Activated CD4-positive, alpha-beta T cell treated with anti-CD3 and anti-CD28 coated beads for 1 hour (primary cell): ENCODE measurements at regions not wholly inside any gene's neighbourhood (a gene's known extent, or its start where the extent isn't known, plus 50 kb on each side); places are given as distances from the start of the nearest gene placed in this dataset.
"Not testable (repeated sequence)": the region's sequence is repeated elsewhere in the genome, so short reads cannot be mapped to it uniquely, and the experiment has no call there.

Source experiments
- DNase-seq: peaks from one replicate; pipeline ENCODE4 v3.0.0-alpha.2; 2020

- DNase-seq, result no peak
Observed at GRCh38 chr12:124705545-124706138, 138.2 kb upstream of the NCOR2 start.

- no peak for DNase-seq
Observed at GRCh38 chr12:124704619-124705018, 137.2 kb upstream of the NCOR2 start.

- no peak for DNase-seq
Observed at GRCh38 chr12:124703856-124704255, 136.4 kb upstream of the NCOR2 start.

- no peak for DNase-seq
Observed at GRCh38 chr12:124702736-124703135, 135.3 kb upstream of the NCOR2 start.

GRCh38 chr12:124700810-124701592, 133.6 kb upstream of the NCOR2 start:
- no peak for DNase-seq

- DNase-seq, result no peak
Observed at GRCh38 chr12:124699909-124700308, 132.5 kb upstream of the NCOR2 start.

GRCh38 chr12:124698998-124699305, 131.5 kb upstream of the NCOR2 start:
- DNase-seq, result no peak

GRCh38 chr12:124698211-124698997, 131.0 kb upstream of the NCOR2 start:
- no peak for DNase-seq

- not testable (repeated sequence) for DNase-seq
Observed at GRCh38 chr12:124697722-124698121, 130.3 kb upstream of the NCOR2 start.

- DNase-seq, result no peak
Observed at GRCh38 chr12:124696693-124697476, 129.5 kb upstream of the NCOR2 start.

- no peak for DNase-seq
Observed at GRCh38 chr12:124695861-124696260, 128.4 kb upstream of the NCOR2 start.

- DNase-seq, result no peak
Observed at GRCh38 chr12:124694846-124695497, 127.6 kb upstream of the NCOR2 start.

GRCh38 chr12:124694250-124694649, 126.8 kb upstream of the NCOR2 start:
- DNase-seq, result no peak

- DNase-seq, result no peak
Observed at GRCh38 chr12:124693111-124693723, 125.8 kb upstream of the NCOR2 start.

- no peak for DNase-seq
Observed at GRCh38 chr12:124692443-124692842, 125.0 kb upstream of the NCOR2 start.

GRCh38 chr12:124691429-124691828, 124.0 kb upstream of the NCOR2 start:
- no peak for DNase-seq

GRCh38 chr12:124689631-124690030, 122.2 kb upstream of the NCOR2 start:
- DNase-seq, result no peak

- no peak for DNase-seq
Observed at GRCh38 chr12:124688356-124688992, 121.1 kb upstream of the NCOR2 start.

- no peak for DNase-seq
Observed at GRCh38 chr12:124687917-124688316, 120.5 kb upstream of the NCOR2 start.

- no peak for DNase-seq
Observed at GRCh38 chr12:124687174-124687902, 119.9 kb upstream of the NCOR2 start.
